Central memory CD8-positive, alpha-beta T cell (primary cell): ENCODE measurements at regions not wholly inside any gene's neighbourhood (a gene's known extent, or its start where the extent isn't known, plus 50 kb on each side); places are given as distances from the start of the nearest gene placed in this dataset.

Experiments
- ATAC-seq: fragments of 150-1000 bp; cut with Tn5 transposase; replicated peaks from 2 replicates; pipeline ENCODE4 v1.10.0; 2022; ENCODE audit warnings: mild to moderate bottlenecking, moderate FRiP score, moderate number of reproducible peaks; ENCODE audit not compliant: poor library complexity, severe bottlenecking; ENCODE audit errors: extremely low read depth
- DNase-seq, 2 donors: peaks; one replicate each; pipeline ENCODE4 v3.0.0; 2021; ENCODE audit warnings: low spot score in 2 of 2
- H3K27ac Mint-ChIP-seq: one replicate; pipeline ENCODE4 v1.8.0; 2022; ENCODE audit warnings: low read depth, mild to moderate bottlenecking, moderate library complexity, mixed read lengths
- H3K27me3 Mint-ChIP-seq: one replicate; pipeline ENCODE4 v1.8.0; 2022; ENCODE audit warnings: mixed read lengths
- H3K36me3 Mint-ChIP-seq: one replicate; pipeline ENCODE4 v1.8.0; 2022; ENCODE audit warnings: mild to moderate bottlenecking, moderate library complexity, mixed read lengths; ENCODE audit not compliant: insufficient read depth
- H3K4me1 Mint-ChIP-seq: one replicate; pipeline ENCODE4 v1.8.0; 2022; ENCODE audit warnings: mixed read lengths
- H3K4me3 Mint-ChIP-seq: one replicate; pipeline ENCODE4 v1.8.0; 2022; ENCODE audit warnings: mild to moderate bottlenecking, moderate library complexity, mixed read lengths
- H3K9me3 Mint-ChIP-seq: one replicate; pipeline ENCODE4 v1.8.0; 2022; ENCODE audit warnings: mixed read lengths

DNA sequence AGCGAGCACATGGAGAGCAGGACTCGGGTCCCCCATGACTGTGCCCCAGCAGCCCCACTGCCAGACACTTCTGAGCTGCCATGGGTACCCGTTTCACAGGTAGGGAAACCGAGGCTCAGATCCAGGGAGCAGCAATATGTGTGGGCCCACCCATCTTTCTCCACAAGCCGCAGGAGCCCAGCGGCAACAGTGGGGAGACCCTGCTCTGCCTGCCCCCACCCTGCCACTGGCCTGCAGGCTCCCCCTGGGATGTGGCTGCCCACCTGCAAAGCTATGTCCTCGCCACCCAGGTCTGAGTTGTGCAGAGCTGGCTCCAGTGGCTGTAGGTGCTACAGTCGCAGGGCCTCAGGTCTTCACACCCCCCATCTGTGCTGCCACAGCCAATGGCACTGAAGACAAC lies 50.6 kb upstream of the C1QTNF9B start:
- no peak for DNase-seq
- H3K9me3 Mint-ChIP-seq = no peaks in the 10 kb centered on the region
- H3K4me1 Mint-ChIP-seq = no peaks in the 10 kb centered on the region
- no peak overlapping the region for H3K4me3 Mint-ChIP-seq
- no peak for ATAC-seq
- H3K36me3 Mint-ChIP-seq = no peaks in the 10 kb centered on the region
- H3K27ac Mint-ChIP-seq = no peak overlapping the region
- H3K27me3 Mint-ChIP-seq = peaks cover 28% of the 10 kb centered on the region

DNA sequence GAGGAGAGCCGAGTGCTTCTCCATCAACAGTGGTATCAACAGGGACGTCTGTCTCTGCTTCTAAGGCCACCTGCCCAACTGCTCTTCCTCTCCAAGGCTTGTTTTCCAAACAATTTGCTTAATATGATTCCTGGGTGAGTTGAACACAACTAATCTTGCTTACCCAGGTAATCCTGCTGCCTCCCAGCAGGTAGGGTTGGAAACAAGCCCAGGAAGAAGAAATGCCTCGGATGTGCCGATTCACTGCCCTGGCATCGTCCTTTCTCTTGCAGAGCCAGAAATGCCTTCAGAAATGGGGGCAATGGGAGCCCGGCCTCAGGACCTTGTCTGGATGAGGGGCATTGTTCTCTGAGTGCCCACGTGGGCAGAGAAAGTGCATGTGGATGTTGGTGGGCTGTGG lies 51.9 kb upstream of the C1QTNF9B start:
- no peak overlapping the region for H3K4me3 Mint-ChIP-seq
- no peaks in the 10 kb centered on the region for H3K4me1 Mint-ChIP-seq
- peaks cover 36% of the 10 kb centered on the region for H3K27me3 Mint-ChIP-seq
- H3K9me3 Mint-ChIP-seq = no peaks in the 10 kb centered on the region
- H3K36me3 Mint-ChIP-seq = no peaks in the 10 kb centered on the region
- ATAC-seq (no peak), DNase-seq (no peak)
- no peak overlapping the region for H3K27ac Mint-ChIP-seq

DNA sequence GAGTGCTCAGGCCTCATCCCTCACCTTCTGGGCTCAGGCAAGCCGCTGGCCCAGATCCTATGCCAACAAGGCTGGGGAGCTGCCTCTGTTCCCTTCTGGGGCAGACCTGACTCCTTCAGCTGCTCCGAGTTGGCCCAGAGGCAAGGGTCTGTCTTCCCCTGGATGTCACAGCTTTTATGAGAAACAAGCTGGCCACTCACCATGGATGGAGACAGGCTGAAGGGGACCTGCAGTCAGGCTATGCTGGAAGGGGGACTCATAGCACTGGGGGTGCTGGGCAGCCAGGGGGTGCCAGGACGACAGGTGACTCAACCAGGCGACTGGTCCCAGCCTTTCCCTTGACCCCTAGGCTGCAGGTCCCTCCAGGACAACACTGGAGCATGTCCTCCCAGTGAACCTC lies 52.4 kb upstream of the C1QTNF9B start:
- no peak for ATAC-seq
- Mint-ChIP-seq H3K9me3 (no peaks in the 10 kb centered on the region), H3K4me1 (no peaks in the 10 kb centered on the region), H3K27ac (no peak overlapping the region), H3K4me3 (no peak overlapping the region), H3K36me3 (no peaks in the 10 kb centered on the region), H3K27me3 (peaks cover 41% of the 10 kb centered on the region)
- no peak for DNase-seq

DNA sequence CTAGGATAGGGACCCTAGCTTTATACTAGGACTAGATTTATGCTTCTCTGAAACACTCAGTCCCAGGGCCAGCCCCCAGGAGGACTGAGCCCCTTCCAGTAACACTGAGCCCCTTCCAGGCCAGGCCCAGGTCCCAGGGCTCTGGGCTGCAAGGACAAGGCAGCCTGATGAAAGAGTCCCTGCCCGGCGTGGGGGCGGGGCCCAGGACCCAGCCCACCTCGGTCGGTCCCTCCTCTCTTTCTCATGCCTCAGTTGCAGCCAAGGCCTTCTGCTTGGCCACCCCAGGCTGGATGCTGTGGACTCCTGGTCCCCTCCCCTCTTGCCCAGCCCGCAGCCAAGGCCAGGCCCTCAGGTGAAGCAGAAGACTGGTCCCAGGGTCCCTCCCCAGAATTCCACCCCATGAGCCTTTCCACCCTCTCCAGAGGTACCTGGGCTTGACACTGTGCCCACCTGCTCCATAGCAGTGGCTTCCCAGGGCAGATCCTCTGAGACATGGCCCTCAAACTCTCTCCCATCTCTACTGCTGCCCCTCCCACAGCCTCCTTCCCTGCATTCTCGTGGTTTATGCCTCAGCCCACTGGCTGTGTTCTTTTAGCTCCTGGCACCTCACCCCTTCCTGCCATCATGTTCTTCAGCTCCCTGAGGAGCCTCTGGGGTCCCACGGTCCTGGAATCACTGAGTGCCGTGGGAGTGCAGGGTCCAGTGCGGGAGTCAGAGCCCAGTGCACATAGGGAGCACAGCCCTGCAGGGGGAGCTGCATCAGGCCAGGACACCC lies 53.6 kb upstream of the C1QTNF9B start:
- H3K9me3 Mint-ChIP-seq = no peaks in the 10 kb centered on the region
- H3K4me3 Mint-ChIP-seq = no peak overlapping the region
- H3K27me3 Mint-ChIP-seq = peaks cover 46% of the 10 kb centered on the region
- no peak overlapping the region for H3K27ac Mint-ChIP-seq
- H3K4me1 Mint-ChIP-seq = no peaks in the 10 kb centered on the region
- H3K36me3 Mint-ChIP-seq = no peaks in the 10 kb centered on the region
- DNase-seq (no peak), ATAC-seq (no peak)

DNA sequence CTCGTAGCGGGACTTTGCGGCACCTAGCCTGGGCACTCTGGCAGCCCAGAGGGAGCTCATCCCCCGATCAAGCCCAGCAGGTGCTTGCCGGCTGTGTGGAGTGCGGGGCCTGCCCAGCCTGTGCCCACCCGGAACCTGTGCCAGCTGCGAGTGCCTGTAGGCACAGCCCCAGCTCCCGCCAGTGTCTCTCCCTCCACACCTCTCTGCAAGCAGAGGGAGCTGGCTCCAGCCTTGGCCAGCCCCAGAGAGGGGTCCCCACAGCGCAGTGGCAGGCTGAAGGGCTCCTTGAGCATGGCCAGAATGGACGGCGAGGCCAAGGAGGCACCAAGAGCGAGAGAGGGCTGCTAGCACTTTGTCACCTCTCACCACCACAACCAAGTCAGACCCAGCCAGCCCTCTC lies 55.5 kb upstream of the C1QTNF9B start:
- Mint-ChIP-seq H3K36me3 (no peaks in the 10 kb centered on the region), H3K27me3 (peaks cover 31% of the 10 kb centered on the region), H3K27ac (no peak overlapping the region), H3K9me3 (no peaks in the 10 kb centered on the region), H3K4me1 (no peaks in the 10 kb centered on the region), H3K4me3 (no peak overlapping the region)
- DNase-seq (no peak), ATAC-seq (no peak)

DNA sequence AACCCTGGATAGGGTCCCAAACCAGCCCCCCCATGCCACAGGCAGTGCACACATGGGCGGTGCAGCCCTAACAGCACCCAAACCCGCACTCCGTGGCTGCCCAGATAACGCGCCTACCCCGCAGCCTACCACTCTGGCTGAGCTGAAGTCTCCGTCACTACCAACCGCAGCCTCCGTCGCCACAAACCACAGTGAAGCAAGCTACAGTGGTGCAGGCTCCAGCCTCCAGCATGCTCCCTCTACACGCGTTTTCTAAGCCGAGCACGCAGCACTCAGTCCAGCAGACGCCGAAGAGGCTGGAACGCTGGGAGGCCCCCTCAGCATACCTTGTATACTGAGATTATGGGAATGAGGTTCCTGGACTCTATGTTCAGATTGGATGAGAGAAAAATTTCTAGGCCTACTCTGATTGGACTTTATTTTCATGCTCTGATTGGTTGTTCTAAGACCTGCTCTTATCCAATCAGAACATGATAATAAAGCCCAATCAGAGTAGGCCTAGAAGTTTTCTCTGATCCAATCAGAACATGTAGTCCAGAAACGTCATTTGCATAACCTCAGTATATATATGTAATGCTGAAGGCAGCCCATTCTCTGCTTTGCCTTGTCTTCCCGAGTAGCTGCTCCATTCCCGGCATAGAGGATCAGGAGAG lies 56.7 kb upstream of the C1QTNF9B start:
- H3K4me3 Mint-ChIP-seq = no peak overlapping the region
- H3K4me1 Mint-ChIP-seq = no peaks in the 10 kb centered on the region
- H3K27me3 Mint-ChIP-seq = peaks cover 31% of the 10 kb centered on the region
- H3K27ac Mint-ChIP-seq = no peak overlapping the region
- ATAC-seq = no peak
- DNase-seq = no peak
- H3K9me3 Mint-ChIP-seq = no peaks in the 10 kb centered on the region
- H3K36me3 Mint-ChIP-seq = no peaks in the 10 kb centered on the region

DNA sequence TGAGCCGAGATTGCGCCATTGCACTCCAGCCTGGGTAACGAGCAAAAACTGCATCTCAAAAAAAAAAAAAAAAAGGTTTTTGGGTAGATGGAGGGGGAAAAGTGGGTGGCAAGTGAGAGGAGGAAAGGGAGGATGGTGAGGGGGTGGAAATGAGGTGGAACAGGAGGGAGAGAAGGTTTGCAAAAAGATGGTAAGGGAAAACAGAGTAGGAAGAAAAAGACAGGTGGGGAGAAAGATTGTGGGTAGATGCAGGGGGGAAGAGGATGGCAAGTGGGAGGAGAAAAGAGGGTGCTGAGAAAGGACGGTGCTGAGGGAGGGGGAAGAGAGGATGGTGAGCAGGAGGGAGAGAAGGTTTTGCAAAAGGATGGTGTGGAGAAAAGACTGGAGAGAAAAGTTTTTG lies 57.8 kb upstream of the C1QTNF9B start:
- Mint-ChIP-seq H3K27ac (no peak overlapping the region), H3K4me3 (no peak overlapping the region), H3K27me3 (peaks cover 31% of the 10 kb centered on the region), H3K36me3 (no peaks in the 10 kb centered on the region), H3K4me1 (no peaks in the 10 kb centered on the region), H3K9me3 (no peaks in the 10 kb centered on the region)
- no peak for ATAC-seq
- no peak for DNase-seq

DNA sequence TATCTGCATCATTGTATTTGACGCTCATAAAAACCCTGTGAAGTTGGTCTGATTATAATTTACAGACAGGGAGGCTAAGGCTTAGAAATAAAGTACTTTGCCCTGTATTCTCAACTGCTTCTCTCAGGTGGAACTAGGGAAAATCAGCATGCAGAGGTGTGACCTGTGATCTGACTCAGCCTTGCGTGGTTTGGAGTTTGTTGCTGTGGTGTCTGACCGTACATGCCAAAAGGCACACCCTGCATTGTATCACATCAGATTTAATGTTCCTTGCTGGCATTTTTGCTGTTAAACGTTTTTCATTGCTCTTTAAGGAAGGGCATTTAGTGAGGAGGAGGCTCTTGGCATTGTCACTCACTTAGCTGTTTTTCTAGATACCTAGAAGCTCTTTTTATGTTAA lies 58.8 kb upstream of the C1QTNF9B start:
- H3K4me1 Mint-ChIP-seq = no peaks in the 10 kb centered on the region
- no peak for DNase-seq
- H3K27ac Mint-ChIP-seq = no peak overlapping the region
- no peak for ATAC-seq
- H3K9me3 Mint-ChIP-seq = no peaks in the 10 kb centered on the region
- H3K36me3 Mint-ChIP-seq = no peaks in the 10 kb centered on the region
- no peak overlapping the region for H3K4me3 Mint-ChIP-seq
- peaks cover 31% of the 10 kb centered on the region for H3K27me3 Mint-ChIP-seq

DNA sequence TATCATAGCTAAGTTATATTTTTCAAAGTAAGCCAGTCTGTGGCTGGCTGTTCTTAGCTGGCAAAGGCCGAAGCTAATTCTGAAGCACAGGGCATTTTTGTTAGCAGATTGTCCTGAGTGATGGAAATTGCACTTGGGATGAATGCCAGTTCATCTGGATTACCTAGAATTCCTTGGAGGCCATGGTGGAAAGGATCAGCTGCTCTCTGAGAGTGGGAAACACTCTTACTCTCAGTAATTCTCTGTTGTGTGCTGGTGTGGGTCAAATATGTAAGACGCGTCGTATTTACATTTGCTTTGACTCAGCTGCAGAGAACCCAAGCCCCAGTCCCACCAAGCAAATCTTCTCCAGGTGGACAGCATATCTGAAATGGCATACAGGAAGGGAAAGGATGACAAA lies 60.7 kb upstream of the C1QTNF9B start:
- Mint-ChIP-seq H3K36me3 (no peaks in the 10 kb centered on the region), H3K27me3 (peaks cover 31% of the 10 kb centered on the region), H3K4me1 (no peaks in the 10 kb centered on the region), H3K4me3 (no peak overlapping the region), H3K27ac (no peak overlapping the region), H3K9me3 (no peaks in the 10 kb centered on the region)
- no peak for DNase-seq
- no peak for ATAC-seq

DNA sequence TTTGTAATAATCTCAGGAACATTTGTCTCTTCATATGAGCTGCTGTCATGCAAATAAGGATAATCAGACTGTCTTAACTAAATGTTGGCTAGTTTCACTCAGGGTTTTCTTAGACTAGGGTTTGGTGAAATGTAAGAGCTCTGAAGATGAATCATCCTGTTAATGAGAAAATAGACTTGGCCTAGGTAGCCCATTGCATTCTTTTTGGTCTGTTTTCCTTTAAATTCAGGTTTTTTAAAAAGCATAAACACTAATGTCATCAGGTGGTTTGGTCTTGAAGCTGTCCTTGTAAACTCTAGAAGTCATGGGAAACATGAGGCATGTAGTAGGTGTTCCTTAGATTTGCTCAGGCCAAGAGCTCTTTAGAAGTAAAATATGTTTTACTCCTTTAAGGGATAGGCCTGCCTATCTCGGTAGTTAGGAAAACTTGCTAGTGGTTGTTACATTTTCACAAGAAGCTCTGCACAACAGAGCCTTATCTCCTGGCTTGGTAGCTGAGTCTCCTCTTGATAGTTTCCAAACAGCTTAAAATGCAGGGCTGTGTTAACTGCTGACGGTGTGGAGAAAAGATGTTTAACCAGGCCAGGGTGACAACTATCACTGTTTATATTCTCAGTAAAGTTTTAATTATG lies 62.0 kb upstream of the C1QTNF9B start:
- H3K27me3 Mint-ChIP-seq = peaks cover 17% of the 10 kb centered on the region
- peaks cover 9% of the 10 kb centered on the region for H3K4me1 Mint-ChIP-seq
- no peaks in the 10 kb centered on the region for H3K9me3 Mint-ChIP-seq
- no peak overlapping the region for H3K27ac Mint-ChIP-seq
- no peak for DNase-seq
- no peaks in the 10 kb centered on the region for H3K36me3 Mint-ChIP-seq
- no peak overlapping the region for H3K4me3 Mint-ChIP-seq
- ATAC-seq = no peak

DNA sequence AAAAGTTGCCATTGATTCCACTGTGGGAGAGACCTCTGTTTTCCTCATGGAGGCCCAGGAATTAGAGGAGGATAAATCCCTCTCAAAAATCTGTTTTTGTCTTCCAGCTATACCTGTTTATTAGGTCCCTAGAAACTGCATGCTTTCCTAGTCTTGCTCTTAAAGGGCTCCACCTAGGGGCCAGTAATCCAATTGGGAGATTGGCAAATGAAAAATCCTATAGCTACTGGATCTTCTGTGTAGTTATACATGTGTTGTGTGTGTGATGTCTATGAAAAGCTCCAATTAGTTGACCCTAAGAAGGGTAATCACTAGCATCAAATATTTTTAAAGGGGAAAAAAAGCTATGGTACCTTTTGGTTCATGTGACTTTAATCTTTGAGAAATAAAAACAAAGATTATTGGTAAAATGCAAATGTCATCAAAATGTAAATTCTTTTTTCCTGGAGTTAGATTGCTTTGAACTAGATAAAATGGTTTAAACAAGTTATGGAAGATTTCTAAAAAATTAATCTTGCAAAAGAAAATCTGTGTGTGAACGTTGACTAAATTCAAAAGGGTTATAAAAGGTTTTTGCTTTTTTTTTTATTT lies 63.4 kb upstream of the C1QTNF9B start:
- no peak for DNase-seq
- no peaks in the 10 kb centered on the region for H3K36me3 Mint-ChIP-seq
- H3K9me3 Mint-ChIP-seq = no peaks in the 10 kb centered on the region
- H3K4me3 Mint-ChIP-seq = no peak overlapping the region
- H3K27me3 Mint-ChIP-seq = peaks cover 5% of the 10 kb centered on the region
- peaks cover 10% of the 10 kb centered on the region for H3K4me1 Mint-ChIP-seq
- ATAC-seq = no peak
- H3K27ac Mint-ChIP-seq = no peak overlapping the region

DNA sequence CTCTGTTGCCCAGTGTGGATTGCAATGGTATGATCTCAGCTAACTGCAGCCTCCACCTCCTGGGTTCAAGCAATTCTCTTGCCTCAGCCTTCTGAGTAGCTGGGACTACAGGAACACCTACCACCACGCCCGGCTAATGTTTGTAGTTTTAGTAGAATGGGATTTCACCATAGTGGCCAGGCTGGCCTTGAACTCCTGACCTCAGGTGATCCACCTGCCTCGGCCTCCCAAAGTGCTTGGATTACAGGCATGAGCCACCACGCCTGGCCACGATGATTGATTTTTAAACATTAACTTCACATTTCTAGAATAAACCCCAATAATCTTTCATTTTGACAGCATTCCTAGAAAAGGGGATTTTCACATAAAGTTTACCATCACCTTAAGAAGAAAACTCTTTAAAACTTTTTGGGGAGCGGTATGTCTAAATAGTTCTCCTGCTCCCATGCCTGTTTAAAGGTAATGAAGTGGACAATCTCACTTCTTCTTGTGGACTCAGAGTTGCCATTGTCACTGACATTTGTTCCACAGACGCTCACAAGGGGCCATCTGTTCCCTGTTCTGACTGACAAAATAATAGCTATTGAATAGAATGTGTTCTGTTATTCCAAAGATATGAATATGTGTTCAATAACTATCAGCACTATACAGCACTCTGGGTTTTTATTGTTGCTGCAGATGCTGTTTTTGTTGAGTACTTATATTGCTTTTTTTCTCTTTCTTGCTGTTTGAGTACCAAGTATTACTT lies 66.1 kb upstream of the C1QTNF9B start:
- no peak overlapping the region for H3K27ac Mint-ChIP-seq
- H3K27me3 Mint-ChIP-seq = no peaks in the 10 kb centered on the region
- ATAC-seq (no peak), DNase-seq (no peak)
- H3K4me3 Mint-ChIP-seq = no peak overlapping the region
- H3K4me1 Mint-ChIP-seq = peaks cover 22% of the 10 kb centered on the region
- no peaks in the 10 kb centered on the region for H3K36me3 Mint-ChIP-seq
- H3K9me3 Mint-ChIP-seq = no peaks in the 10 kb centered on the region
